ENCODE measurements at regions not wholly inside any gene's neighbourhood (a gene's known extent, or its start where the extent isn't known, plus 50 kb on each side); places are given as distances from the start of the nearest gene placed in this dataset.

GRCh38 chr2:67844024-67844540 lies 218.7 kb downstream of the C1D start:
- in situ Hi-C loops (cut with MboI; ENCODE audit: low pct_unique_long_range_greater_than_20kb, low sequenced_read_pairs, unreplicated experiment): no loop called here

GRCh38 chr2:67845621-67846369 lies 217.0 kb downstream of the C1D start:
- TF ChIP-seq, protein P1, sequence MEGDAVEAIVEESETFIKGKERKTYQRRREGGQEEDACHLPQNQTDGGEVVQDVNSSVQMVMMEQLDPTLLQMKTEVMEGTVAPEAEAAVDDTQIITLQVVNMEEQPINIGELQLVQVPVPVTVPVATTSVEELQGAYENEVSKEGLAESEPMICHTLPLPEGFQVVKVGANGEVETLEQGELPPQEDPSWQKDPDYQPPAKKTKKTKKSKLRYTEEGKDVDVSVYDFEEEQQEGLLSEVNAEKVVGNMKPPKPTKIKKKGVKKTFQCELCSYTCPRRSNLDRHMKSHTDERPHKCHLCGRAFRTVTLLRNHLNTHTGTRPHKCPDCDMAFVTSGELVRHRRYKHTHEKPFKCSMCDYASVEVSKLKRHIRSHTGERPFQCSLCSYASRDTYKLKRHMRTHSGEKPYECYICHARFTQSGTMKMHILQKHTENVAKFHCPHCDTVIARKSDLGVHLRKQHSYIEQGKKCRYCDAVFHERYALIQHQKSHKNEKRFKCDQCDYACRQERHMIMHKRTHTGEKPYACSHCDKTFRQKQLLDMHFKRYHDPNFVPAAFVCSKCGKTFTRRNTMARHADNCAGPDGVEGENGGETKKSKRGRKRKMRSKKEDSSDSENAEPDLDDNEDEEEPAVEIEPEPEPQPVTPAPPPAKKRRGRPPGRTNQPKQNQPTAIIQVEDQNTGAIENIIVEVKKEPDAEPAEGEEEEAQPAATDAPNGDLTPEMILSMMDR (IDR thresholded peaks at IDR 0.05; ENCODE audit: extremely low read depth, insufficient read depth, missing control alignments): no peak
- in situ Hi-C loops (cut with MboI; ENCODE audit: low pct_unique_long_range_greater_than_20kb, low sequenced_read_pairs, unreplicated experiment): no loop called here
- no peak for DNase-seq (ENCODE audit: low spot score)

More at GRCh38 chr2:67844024-67844540, 218.7 kb downstream of the C1D start:
- no peak for DNase-seq (ENCODE audit: low spot score)
- TF ChIP-seq, protein P1 (IDR thresholded peaks at IDR 0.05; ENCODE audit: extremely low read depth, insufficient read depth, missing control alignments): no peak

DNA sequence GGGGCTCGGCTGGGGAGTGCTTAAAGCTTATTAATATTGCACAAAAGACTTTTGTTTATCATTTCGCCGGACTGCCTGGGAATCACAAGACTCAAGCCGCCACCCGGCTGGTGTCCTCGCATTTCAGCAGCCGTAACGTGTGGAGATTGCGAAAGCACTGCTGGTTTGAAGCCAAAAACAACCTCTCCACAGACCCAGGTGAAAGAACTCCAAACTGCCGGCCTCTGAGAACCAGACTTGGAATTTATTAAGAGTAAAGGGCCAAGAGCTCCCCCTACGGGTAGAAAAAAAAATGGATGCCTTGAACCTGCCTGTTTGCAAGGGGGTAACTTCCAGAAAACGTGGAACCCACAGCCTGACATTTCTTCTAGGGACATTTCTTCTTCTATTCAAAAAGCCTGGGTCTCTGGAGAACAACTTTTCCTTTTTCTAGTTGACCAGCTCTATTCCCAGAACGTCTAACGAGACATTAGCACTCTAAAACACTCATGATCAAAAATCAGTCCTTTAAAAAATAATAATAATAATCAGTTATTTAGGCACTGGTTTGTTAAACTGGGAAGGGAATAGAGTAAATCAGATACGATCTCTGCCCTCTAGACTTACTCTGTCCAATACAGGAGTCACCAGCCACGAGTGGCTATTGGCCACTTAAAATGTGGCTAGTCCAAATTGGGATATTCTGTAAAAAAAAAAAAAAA lies 216.3 kb downstream of the C1D start:
- peak; percentile 39 for DNase-seq (ENCODE audit: low spot score)
- in situ Hi-C loops (cut with MboI; ENCODE audit: low pct_unique_long_range_greater_than_20kb, low sequenced_read_pairs, unreplicated experiment): no loop called here
- TF ChIP-seq, protein P1 (IDR thresholded peaks at IDR 0.05; ENCODE audit: extremely low read depth, insufficient read depth, missing control alignments): peak; percentile 64

DNA sequence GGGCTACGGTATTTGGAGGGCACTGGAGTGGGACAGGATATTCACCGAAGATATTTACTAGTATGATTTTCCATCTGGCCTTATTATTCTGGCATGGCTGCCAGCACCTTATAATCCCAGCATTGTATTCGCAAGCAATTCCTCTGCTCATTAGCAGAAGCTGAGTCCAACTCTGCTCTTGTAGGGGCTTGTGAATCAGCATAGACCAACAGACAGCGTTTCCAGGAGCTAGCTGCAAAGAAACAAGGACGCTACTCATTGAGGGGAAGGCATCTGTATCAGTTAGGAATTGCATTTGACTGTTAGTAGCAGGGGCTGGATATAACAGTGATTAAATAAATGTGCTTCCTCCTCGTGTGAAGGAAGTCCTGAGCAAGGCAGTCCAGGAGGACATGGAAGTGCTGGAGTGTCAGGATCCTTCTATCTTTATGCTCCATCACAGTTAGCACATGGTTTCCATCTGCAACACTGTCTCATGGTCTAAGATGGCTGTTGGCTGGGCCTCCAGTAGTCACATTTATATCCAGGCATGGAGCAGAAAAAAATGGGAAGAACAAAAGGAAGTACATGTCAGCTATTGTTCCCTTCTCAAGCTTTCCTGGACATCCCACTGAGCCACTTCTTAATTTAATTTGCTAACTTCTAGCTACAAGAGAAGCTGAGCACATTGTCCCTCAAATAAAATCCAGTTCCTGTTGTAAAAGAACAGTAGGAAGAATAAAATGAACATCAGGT lies 214.1 kb downstream of the C1D start:
- TF ChIP-seq, protein P1 (IDR thresholded peaks at IDR 0.05; ENCODE audit: extremely low read depth, insufficient read depth, missing control alignments): no peak
- in situ Hi-C loops (cut with MboI; ENCODE audit: low pct_unique_long_range_greater_than_20kb, low sequenced_read_pairs, unreplicated experiment): no loop called here
- DNase-seq (ENCODE audit: low spot score): no peak

DNA sequence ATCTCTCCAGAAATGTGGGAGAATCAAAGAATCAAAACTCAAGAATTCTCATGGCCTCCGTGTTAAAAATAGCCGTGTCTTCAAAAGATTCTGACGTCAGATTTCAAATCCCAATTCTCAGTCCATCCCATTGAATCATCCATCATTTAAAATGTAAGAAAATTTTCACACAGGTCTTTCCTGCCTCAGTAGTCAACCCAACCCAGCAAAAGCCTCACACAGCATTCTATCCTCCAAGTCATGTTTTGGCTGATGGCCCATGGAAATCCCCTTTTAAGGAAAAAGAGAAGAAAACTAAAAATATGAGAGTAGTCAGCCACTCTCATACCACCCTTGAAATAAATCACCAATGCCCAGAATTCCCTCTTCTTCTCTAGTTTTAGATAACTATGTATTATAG lies 211.8 kb downstream of the C1D start:
- in situ Hi-C loops (cut with MboI; ENCODE audit: low pct_unique_long_range_greater_than_20kb, low sequenced_read_pairs, unreplicated experiment): no loop called here
- TF ChIP-seq, protein P1 (IDR thresholded peaks at IDR 0.05; ENCODE audit: extremely low read depth, insufficient read depth, missing control alignments): no peak
- DNase-seq (ENCODE audit: low spot score): no peak
